GM19035 (cell line): ENCODE measurements at regions not wholly inside any gene's neighbourhood (a gene's known extent, or its start where the extent isn't known, plus 50 kb on each side); places are given as distances from the start of the nearest gene placed in this dataset.

ENCODE experiments used
- ATAC-seq: cut with Tn5 transposase; IDR thresholded peaks from one replicate; pipeline ENCODE4 v1.9.1; 2021; ENCODE audit not compliant: unreplicated experiment

DNA sequence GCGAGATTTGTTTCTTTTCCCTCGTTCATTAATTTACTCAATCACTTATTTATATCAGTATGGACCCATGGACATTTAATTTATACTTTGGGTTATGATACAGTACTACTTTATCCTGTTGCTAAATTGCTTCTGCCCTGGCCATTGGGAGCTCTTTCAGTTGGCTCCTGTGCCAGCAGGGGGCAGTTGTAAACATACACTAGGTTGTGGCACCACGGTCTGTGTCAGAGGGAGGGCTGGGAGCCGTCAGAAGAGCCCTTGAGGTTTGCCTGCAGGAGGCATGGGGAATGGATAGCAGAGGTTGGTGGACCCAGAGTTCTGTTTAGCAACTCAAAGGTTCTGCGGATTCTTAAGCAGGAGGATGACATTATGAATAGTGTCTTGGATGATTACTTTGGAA, 94.3 kb downstream of the ERCC5 start:
- no peak for ATAC-seq

DNA sequence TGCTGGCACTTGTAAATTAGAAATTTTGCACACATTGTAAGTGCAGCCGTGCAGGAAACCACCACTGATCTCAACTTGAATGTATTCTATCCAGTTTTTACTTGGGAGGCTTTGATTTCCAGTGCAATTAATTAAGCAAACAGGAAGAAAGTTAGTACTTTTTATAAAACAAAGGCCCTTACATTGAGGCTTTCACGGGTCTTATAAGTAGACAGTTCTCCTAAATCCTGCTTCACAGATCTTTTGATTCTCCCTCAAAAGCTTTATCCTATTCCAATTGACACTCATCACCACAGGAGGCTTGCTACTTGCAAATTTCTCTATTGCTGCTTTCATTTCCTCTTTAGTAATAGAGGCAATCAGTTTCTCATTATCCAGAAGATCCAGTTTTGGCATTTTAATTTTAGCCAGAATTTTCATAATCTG, 90.1 kb downstream of the ERCC5 start:
- no peak for ATAC-seq

DNA sequence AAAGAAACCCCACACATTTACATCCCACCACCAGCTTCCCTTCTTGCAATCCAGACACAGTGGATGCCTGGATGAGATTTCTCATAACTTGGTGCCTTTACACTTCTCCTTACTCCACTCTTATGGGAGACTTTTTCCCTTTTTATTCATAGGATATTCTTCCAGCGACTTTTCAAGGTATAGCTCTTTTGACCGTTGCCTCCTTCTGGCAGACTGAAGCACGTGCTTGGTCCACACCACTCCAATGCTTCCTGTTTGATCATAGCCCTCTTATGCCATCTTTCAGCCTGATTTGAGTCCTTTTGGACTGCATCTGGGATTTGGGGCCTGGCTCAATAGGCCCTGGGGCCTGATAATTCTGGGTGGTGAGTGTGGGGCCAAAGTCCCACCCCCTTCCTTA, 87.7 kb downstream of the ERCC5 start:
- no peak for ATAC-seq

DNA sequence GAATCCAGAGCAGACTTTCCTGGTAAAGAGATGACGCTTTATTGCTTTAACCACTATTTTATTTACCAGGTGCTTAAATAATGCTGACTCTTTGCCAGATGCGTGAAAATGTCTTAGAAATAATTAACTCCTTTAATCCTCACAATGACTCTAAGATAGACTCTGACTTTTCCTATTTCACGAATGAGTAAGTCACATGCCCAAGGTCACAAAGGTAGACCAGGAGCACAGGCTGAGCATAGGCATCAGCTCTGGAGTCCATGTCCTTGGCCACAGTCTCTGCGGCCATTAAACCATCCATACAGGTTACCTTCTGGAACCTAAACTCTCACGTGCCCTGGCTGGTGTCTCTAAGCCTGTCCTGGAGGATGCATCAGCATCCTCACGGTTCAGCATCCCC, 87.3 kb downstream of the ERCC5 start:
- no peak for ATAC-seq

DNA sequence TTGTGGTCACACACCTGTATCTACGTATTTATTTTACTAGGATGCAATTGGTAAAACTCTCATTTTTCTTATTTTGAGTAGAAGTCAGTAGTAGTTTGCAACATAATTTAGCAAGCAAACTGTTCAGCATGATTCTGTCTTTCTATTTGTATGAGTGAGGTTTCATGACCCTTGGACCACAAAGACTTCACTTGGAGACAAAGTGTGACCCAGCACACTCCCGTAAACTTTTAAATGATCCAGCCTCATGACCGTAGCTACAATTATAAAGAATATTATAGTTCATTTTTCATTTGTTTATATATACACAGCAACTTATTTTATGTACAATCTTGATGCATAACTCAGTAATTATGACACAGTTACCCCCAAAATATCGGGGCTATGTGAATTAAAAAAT, 86.5 kb downstream of the ERCC5 start:
- no peak for ATAC-seq

DNA sequence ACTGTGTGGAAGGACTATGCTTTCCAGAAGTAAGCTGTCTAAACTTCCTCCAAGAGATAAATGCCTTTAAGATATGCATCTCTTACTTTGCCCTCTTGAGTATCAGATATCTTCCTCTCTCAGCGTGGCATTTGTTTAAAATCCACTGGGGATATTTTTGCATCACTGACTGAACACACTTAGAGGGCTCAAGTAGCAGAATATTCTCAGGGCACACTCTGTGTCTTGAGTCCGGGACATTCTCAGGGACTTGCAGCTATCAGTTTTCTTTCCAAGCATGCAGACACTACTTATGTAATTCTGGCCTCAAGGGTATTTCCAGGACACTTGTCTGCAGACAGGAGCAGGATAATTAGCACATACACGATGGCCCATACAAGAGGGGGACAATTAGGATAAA, 84.7 kb downstream of the ERCC5 start:
- no peak for ATAC-seq

DNA sequence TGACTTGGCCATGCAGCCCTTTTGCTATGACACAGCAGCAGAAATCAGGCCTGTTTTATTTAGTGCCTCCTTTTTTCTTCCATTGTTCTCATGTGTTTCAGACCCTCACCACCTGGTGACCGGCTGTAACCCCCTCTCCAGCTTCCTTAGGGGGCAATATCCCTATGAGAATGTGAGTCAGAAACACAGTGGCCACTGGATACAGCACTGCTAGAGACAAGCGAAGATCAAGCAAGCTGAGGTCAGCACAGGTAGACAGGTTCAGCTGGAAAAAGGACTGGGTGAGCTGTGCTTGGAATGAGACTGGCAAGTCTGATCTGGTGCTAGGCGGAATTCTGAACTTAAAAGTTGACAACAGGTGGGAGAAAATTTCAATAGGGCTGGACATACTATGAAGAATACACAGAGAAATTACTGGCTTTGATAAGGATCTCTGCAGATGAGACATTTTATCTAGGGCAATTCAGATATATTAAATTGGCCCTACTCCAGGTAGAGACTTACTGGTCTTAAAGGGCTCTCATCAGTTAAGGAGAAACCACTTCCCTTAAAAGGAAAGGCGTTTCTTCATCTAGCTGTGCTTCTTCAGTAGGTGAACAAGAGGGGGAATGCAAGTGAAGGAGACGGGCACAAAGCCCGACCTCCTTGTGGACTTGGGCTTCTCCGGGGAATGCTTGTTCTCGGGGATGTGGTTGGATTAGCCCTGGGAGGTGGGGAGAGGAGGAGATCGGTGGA, 83.3 kb downstream of the ERCC5 start:
- no peak for ATAC-seq
